GM19025 (cell line): ENCODE measurements at regions not wholly inside any gene's neighbourhood (a gene's known extent, or its start where the extent isn't known, plus 50 kb on each side); places are given as distances from the start of the nearest gene placed in this dataset.

Experiments used
- ATAC-seq: cut with Tn5 transposase; IDR thresholded peaks from one replicate; pipeline ENCODE4 v1.9.1; 2021; ENCODE audit warnings: mild to moderate bottlenecking, low read depth, moderate library complexity; ENCODE audit not compliant: unreplicated experiment

- no peak for ATAC-seq
Measured at GRCh38 chr5:29061381-29061780, 2023.0 kb upstream of the CDH9 start.

DNA sequence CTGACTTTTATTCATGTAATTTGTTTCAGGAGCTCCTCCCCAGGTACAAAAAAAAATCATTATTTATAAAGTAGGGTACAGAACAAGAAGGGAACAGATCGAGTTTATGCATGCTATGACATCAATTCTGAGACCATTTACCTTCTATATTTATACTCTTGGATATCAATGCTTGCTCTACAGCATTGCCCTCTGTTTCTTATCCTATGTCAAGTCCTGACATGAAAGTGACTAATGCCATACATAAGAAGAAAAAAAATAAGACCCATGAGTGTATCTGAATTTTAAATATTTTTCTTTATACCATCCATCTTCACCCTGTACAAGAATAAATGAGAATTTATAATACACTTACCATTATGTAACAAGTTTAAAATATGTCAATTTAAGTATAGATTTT is 2016.3 kb upstream of the CDH9 start:
- ATAC-seq: no peak

- no peak for ATAC-seq
Measured at GRCh38 chr5:29054282-29054681, 2015.9 kb upstream of the CDH9 start.

DNA sequence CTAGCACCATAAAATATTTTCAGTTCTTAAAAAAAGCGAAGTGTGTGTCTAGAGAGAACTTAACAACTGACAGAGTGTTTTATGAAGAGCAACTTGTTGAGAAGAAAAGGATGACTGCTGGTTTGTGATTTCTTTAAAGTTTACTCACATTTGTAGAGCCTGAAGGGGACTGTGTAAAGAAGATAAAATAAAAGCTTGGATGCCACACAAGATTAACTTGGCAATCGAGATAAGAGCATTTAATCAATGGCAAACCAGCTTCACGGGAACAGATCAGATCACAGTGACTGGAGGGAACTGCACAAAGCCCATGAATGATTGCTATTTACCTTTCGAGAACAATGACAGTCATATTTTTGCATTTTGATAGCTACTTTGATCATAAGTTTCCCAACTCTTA is 2013.1 kb upstream of the CDH9 start:
- no peak for ATAC-seq

GRCh38 chr5:29042152-29042551 is 2003.8 kb upstream of the CDH9 start:
- no peak for ATAC-seq

DNA sequence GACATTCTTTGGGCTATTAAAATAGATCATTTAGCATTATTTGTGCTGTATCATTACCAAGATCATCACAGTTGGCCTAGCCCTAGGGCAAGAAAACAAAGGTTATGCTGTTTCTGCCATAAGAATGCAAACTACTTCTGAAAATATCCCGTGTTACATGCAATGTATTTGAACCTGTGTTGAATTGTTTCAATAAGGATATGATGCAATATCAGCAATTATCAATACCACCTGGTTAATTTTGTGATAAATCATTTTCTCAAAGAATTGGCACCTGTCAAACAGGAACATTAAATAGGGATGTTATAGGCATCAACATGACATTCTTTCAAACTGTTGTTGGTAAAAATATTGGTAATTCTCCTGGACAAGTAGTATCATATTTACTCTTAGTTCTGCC is 2002.0 kb upstream of the CDH9 start:
- ATAC-seq: no peak

GRCh38 chr5:29039994-29040393 is 2001.6 kb upstream of the CDH9 start:
- no peak for ATAC-seq

DNA sequence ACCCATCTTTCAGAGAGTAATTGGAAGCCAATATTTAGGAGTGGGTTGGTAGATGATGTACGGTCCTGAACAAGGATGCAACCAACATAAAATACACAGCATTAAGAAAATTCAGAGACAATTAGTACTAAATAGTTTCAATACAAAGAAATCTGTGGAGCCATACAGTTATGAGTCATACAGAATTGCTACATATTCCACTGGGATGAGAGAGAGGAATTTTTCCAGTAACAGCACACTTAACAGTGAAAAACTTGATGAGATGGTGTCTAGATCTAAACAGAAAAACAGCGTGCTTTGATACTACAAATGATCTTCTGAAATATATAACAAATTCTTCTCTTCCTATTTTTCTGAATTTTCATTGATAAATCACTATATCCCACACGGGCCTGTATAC is 1999.3 kb upstream of the CDH9 start:
- no peak for ATAC-seq

DNA sequence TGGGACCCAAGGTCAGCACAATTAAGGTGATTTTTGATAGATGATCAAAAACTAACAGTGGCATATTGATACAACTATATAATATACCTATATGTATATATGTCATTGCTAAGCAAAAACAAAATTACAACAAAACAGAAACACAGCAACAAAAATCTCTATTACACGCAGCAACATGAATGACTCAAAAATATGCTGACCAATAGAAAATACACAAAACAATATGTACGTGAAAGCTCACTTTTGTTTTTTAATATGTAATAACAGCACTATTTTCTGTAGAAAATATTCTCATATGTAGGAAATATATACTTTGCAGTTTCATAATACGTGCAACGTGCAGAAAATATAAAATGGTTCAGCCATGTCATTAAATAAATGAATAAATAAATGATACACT is 1985.7 kb upstream of the CDH9 start:
- no peak for ATAC-seq

DNA sequence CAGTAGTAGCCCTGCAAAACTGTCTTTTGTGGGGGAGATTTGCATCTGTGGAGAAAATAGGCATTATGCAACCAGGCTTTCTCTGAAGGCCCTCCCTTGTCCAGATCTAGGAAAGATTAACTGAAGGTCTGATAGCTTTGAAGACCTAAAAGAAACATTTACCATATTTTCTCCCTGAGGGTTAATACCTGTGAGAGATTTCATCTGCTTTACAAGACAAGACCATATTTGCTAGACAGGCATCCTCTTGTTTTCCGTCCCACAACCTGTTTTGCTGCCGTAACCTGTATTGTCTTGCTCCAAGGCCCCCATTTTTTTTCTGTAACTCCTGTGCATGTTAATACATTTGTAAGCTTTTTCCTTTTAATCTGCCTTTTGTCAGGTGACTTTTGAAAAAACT is 1985.2 kb upstream of the CDH9 start:
- ATAC-seq: no peak

- no peak for ATAC-seq
Measured at GRCh38 chr5:29017501-29017900, 1979.1 kb upstream of the CDH9 start.

- ATAC-seq: no peak
Measured at GRCh38 chr5:29016067-29016466, 1977.7 kb upstream of the CDH9 start.

DNA sequence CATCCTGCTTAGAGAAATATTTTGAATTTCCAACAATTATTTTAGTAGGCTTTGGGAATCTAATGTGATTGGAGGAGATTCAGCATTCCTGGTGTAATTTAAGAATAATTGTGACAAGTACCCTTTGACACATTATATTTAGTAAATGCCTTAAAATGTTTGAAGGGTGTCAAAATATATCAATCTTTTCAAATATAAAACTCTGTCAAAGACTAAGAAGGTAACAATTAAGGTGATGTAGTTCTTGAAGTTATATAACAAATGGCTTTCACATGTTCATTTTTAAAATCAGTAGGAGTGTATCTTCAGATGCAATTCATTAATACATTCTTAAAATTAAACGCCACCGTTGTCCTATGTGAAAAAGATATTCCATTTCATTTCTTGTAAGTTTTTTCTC is 1977.1 kb upstream of the CDH9 start:
- no peak for ATAC-seq

- no peak for ATAC-seq
Measured at GRCh38 chr5:29005386-29005785, 1967.0 kb upstream of the CDH9 start.

- ATAC-seq: no peak
Measured at GRCh38 chr5:29002481-29002880, 1964.1 kb upstream of the CDH9 start.

GRCh38 chr5:29001666-29002065 is 1963.3 kb upstream of the CDH9 start:
- ATAC-seq: no peak

DNA sequence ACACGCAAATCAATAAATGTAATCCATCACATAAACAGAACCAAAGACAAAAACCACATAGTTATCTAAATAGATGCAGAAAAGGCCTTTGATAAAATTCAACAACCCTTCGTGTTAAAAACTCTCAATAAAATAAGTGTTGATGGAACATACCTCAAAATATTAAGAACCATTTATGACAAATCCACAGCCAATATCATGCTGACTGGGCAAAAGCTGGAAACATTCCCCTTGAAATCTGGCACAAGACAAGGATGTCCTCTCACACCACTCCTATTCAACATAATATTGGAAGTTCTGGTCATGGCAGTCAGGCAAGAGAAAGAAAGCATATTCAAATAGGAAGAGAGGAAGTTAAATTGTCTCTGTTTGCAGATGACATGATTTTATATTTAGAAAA is 1946.3 kb upstream of the CDH9 start:
- ATAC-seq: no peak

DNA sequence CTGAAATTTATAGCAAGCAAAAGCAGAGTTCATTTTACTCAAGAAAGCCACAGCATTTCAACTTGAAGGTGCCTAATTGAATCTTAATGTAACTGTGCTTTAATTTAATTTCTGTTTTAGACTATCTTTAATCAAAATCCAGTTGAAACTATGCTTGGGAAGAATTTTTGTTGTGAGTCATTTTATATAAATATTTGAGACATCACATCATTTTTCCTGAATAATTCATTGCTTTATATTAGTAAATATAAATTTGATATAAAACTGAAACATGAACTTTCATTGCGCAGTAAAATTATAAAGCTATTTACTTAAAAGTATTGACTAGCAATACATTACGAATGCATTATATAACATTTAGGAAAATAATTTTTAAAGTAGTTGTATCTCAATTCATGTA is 1937.1 kb upstream of the CDH9 start:
- no peak for ATAC-seq

- ATAC-seq: no peak
Measured at GRCh38 chr5:28967848-28968247, 1929.5 kb upstream of the CDH9 start.

DNA sequence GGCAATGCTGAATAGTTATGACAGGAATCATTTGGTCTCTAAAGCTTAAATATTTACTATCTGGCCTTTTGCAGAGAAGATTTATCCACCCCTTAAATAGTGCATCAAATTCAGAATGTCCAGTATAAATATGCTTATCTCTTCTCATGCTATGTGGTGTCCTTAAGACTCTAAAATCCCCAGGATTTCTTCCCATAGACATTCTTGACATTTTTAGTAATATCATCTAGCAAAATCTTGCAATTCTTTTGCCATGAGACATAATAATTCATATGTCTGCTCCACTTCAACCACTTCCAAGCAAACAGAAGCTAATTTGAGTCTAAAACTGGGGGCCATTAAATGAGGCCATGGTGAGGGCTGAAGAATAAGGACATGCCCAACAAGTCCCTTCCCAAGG is 1923.4 kb upstream of the CDH9 start:
- no peak for ATAC-seq

DNA sequence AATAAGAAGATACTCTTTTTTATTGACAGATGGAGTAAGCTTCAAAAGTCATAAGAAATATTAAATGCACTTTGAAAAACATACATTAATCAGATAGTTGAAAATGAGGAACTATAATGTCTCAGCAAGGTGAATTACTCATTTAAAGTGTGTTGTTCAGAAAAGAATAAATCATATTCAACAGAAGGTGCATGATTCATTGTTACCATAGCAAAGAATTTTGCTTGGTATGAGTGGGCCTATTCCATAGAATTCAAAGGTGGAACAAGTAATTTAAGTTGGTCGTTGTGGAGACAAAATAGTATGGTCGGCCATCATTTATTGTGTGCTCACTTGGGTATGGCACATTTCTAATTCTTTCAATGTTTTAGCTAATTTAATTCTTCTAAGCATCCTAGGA is 1920.2 kb upstream of the CDH9 start:
- ATAC-seq: no peak

DNA sequence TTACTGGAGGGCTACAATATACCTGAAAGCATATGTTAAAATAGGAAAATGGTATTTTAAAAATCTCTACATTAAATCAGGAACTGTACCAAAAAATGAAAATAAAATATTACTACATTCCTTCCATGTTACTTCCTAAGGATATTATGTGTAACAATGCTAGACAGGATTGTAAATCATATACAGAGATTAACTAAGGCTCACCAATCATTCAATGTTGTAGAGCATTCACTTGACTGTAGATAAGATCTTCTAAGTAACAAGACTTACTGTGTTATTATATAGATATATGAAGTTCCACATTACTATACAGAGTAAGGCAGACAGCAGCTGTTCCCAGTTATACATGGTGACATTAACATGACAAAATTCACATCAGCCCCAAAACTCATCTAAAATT is 1919.1 kb upstream of the CDH9 start:
- no peak for ATAC-seq

- ATAC-seq: no peak
Measured at GRCh38 chr5:28954074-28954473, 1915.7 kb upstream of the CDH9 start.

GRCh38 chr5:28947865-28948264 is 1909.5 kb upstream of the CDH9 start:
- no peak for ATAC-seq
